ENCODE measurements at regions not wholly inside any gene's neighbourhood (a gene's known extent, or its start where the extent isn't known, plus 50 kb on each side); places are given as distances from the start of the nearest gene placed in this dataset.
"Not testable (repeated sequence)": the region's sequence is repeated elsewhere in the genome, so short reads cannot be mapped to it uniquely, and the experiment has no call there.

- H3K4me3 Mint-ChIP-seq: no peak overlapping the region
- no peaks in the 10 kb centered on the region for H3K9me3 ChIP-seq (ENCODE audit: control insufficient read depth, low read length, poor library complexity, severe bottlenecking)
- H3K4me1 Mint-ChIP-seq: no peaks in the 10 kb centered on the region
- ATAC-seq (no peak), DNase-seq (no peak)
- no peaks in the 10 kb centered on the region for H3K36me3 Mint-ChIP-seq (ENCODE audit: low read depth)
- no peaks in the 10 kb centered on the region for H3K27me3 Mint-ChIP-seq
- no peak overlapping the region for H3K27ac Mint-ChIP-seq
These were observed 165.2 kb upstream of the PLSCR5 start for GRCh38 chr3:146770301-146770700.

GRCh38 chr3:146757759-146758158 is 152.6 kb upstream of the PLSCR5 start:
- DNase-seq (no peak), ATAC-seq (no peak)
- H3K27me3 Mint-ChIP-seq: no peaks in the 10 kb centered on the region
- no peaks in the 10 kb centered on the region for H3K36me3 Mint-ChIP-seq (ENCODE audit: low read depth)
- no peaks in the 10 kb centered on the region for H3K9me3 ChIP-seq (ENCODE audit: control insufficient read depth, low read length, poor library complexity, severe bottlenecking)
- H3K4me3 Mint-ChIP-seq: no peak overlapping the region
- no peak overlapping the region for H3K27ac Mint-ChIP-seq
- H3K4me1 Mint-ChIP-seq: no peaks in the 10 kb centered on the region

DNA sequence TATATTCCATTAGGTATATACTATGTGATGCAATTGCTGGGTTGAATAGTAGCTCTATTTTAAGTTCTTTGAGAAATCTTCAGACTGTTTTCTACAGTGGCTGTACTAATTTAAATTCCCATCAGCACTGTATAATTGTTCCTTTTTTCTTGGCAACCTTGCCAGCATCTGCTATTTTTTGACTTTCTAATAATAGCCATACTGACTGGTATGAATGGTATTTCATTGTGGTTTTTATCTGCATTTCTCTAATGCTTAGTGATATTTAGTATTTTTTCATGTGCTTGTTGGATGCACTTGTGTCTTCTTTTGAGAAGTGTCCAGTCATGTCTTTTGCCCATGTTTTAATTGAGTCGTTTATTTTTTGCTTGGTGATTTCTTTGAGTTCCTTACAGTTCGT is 145.1 kb upstream of the PLSCR5 start:
- H3K4me1 Mint-ChIP-seq: no peaks in the 10 kb centered on the region
- no peaks in the 10 kb centered on the region for H3K9me3 ChIP-seq (ENCODE audit: control insufficient read depth, low read length, poor library complexity, severe bottlenecking)
- DNase-seq (no peak), ATAC-seq (no peak)
- H3K27me3 Mint-ChIP-seq: no peaks in the 10 kb centered on the region
- peaks cover 2% of the 10 kb centered on the region for H3K36me3 Mint-ChIP-seq (ENCODE audit: low read depth)
- no peak overlapping the region for H3K27ac Mint-ChIP-seq
- H3K4me3 Mint-ChIP-seq: no peak overlapping the region

GRCh38 chr3:146747928-146748327 is 142.8 kb upstream of the PLSCR5 start:
- no peaks in the 10 kb centered on the region for H3K9me3 ChIP-seq (ENCODE audit: control insufficient read depth, low read length, poor library complexity, severe bottlenecking)
- H3K4me1 Mint-ChIP-seq: no peaks in the 10 kb centered on the region
- peaks cover 2% of the 10 kb centered on the region for H3K36me3 Mint-ChIP-seq (ENCODE audit: low read depth)
- H3K27me3 Mint-ChIP-seq: no peaks in the 10 kb centered on the region
- ATAC-seq (no peak), DNase-seq (no peak)
- H3K4me3 Mint-ChIP-seq: no peak overlapping the region
- H3K27ac Mint-ChIP-seq: no peak overlapping the region

GRCh38 chr3:146747051-146747450 is 141.9 kb upstream of the PLSCR5 start:
- ATAC-seq (no peak), DNase-seq (no peak)
- Mint-ChIP-seq H3K4me1 (no peaks in the 10 kb centered on the region), H3K27me3 (no peaks in the 10 kb centered on the region), H3K36me3 (ENCODE audit: low read depth) (no peaks in the 10 kb centered on the region), H3K4me3 (no peak overlapping the region), H3K27ac (no peak overlapping the region)
- no peaks in the 10 kb centered on the region for H3K9me3 ChIP-seq (ENCODE audit: control insufficient read depth, low read length, poor library complexity, severe bottlenecking)

- H3K9me3 ChIP-seq (ENCODE audit: control insufficient read depth, low read length, poor library complexity, severe bottlenecking): no peaks in the 10 kb centered on the region
- DNase-seq (no peak), ATAC-seq (no peak)
- Mint-ChIP-seq H3K27ac (no peak overlapping the region), H3K36me3 (ENCODE audit: low read depth) (no peaks in the 10 kb centered on the region), H3K27me3 (no peaks in the 10 kb centered on the region), H3K4me3 (no peak overlapping the region), H3K4me1 (no peaks in the 10 kb centered on the region)
These were observed 141.0 kb upstream of the PLSCR5 start for GRCh38 chr3:146746190-146746589.

GRCh38 chr3:146739203-146739671 is 134.1 kb upstream of the PLSCR5 start:
- ATAC-seq (no peak), DNase-seq (no peak)
- Mint-ChIP-seq H3K4me3 (no peak overlapping the region), H3K27me3 (no peaks in the 10 kb centered on the region), H3K4me1 (no peaks in the 10 kb centered on the region), H3K36me3 (ENCODE audit: low read depth) (no peaks in the 10 kb centered on the region), H3K27ac (no peak overlapping the region)
- H3K9me3 ChIP-seq (ENCODE audit: control insufficient read depth, low read length, poor library complexity, severe bottlenecking): no peaks in the 10 kb centered on the region

- no peak for DNase-seq
These were observed 127.2 kb upstream of the PLSCR5 start for GRCh38 chr3:146732325-146732724.

GRCh38 chr3:146715170-146715569 is 110.0 kb upstream of the PLSCR5 start:
- Mint-ChIP-seq H3K36me3 (ENCODE audit: low read depth) (no peaks in the 10 kb centered on the region), H3K27ac (no peak overlapping the region), H3K27me3 (no peaks in the 10 kb centered on the region), H3K4me1 (no peaks in the 10 kb centered on the region), H3K4me3 (no peak overlapping the region)
- H3K9me3 ChIP-seq (ENCODE audit: control insufficient read depth, low read length, poor library complexity, severe bottlenecking): no peaks in the 10 kb centered on the region
- DNase-seq (no peak), ATAC-seq (no peak)

More at GRCh38 chr3:146732325-146732724, 127.2 kb upstream of the PLSCR5 start:
- no peak for ATAC-seq
- Mint-ChIP-seq H3K27ac (no peak overlapping the region), H3K36me3 (ENCODE audit: low read depth) (no peaks in the 10 kb centered on the region), H3K27me3 (no peaks in the 10 kb centered on the region), H3K4me1 (no peaks in the 10 kb centered on the region), H3K4me3 (no peak overlapping the region)
- no peaks in the 10 kb centered on the region for H3K9me3 ChIP-seq (ENCODE audit: control insufficient read depth, low read length, poor library complexity, severe bottlenecking)

DNA sequence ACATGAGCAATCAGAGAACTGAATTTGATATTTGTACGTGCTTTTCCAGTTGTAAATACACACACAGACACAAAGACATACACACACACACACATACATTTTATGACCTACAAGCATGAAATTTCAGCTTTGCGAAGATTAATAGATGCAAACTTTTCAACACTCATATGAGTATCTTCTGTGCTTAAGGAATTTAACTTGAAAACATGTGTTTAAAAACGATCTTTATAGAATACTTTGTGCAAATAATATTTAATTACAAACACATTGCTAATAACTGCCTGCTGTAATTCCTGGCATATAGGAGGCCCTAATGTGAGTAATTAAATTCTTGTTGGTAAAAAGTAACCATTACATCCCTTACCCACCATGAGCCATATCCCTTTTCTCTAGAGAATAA is 107.7 kb upstream of the PLSCR5 start:
- H3K4me1 Mint-ChIP-seq: no peaks in the 10 kb centered on the region

GRCh38 chr3:146709969-146710368 is 104.8 kb upstream of the PLSCR5 start:
- H3K9me3 ChIP-seq (ENCODE audit: control insufficient read depth, low read length, poor library complexity, severe bottlenecking): no peaks in the 10 kb centered on the region
- Mint-ChIP-seq H3K36me3 (ENCODE audit: low read depth) (no peaks in the 10 kb centered on the region), H3K4me1 (no peaks in the 10 kb centered on the region), H3K27ac (no peak overlapping the region), H3K27me3 (no peaks in the 10 kb centered on the region), H3K4me3 (no peak overlapping the region)
- ATAC-seq (no peak), DNase-seq (no peak)

More for the DNA sequence above, 107.7 kb upstream of the PLSCR5 start:
- H3K36me3 Mint-ChIP-seq (ENCODE audit: low read depth): no peaks in the 10 kb centered on the region
- H3K9me3 ChIP-seq (ENCODE audit: control insufficient read depth, low read length, poor library complexity, severe bottlenecking): no peaks in the 10 kb centered on the region
- H3K4me3 Mint-ChIP-seq: no peak overlapping the region
- no peak overlapping the region for H3K27ac Mint-ChIP-seq
- DNase-seq (no peak), ATAC-seq (no peak)
- no peaks in the 10 kb centered on the region for H3K27me3 Mint-ChIP-seq

DNA sequence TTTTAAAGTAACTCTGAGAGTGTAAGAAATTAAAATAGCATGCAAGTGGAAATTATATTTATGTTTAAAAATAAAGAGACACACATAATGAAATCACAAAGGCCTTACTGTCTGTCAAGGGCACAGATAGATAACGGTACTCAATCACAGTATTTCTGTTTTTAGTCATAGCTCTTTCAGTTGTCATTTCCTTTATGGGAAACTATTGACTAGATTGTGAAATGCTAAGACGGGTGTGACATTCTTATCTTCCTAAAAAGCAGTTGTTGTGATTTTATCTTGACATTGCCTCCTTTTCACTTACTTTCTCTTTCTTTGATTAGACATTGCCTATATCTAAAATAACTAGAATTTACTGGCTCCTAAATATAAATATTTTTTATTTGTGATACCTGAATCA is 100.1 kb upstream of the PLSCR5 start:
- Mint-ChIP-seq H3K27me3 (no peaks in the 10 kb centered on the region), H3K4me1 (no peaks in the 10 kb centered on the region), H3K4me3 (no peak overlapping the region), H3K27ac (no peak overlapping the region), H3K36me3 (ENCODE audit: low read depth) (no peaks in the 10 kb centered on the region)
- no peak for ATAC-seq
- no peak for DNase-seq
- H3K9me3 ChIP-seq (ENCODE audit: control insufficient read depth, low read length, poor library complexity, severe bottlenecking): no peaks in the 10 kb centered on the region

DNA sequence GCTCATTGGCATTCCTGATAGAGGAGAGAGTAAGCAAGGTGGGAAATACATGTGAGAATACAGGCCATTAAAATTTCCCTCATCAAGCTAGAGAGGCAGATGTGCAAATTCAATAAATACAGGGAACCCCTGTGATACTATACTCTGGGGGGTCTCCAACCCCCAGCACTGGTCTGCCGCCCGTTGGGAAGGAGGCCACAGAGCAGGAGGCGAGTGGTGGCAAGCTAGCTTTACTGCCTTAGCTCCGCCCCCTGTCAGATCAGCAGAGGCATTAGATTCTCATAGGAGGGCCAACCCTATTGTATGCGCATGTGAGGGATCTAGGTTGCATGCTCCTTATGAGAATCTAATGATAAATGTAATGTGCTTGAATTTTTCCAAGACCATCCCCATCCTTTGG is 97.1 kb upstream of the PLSCR5 start:
- no peaks in the 10 kb centered on the region for H3K4me1 Mint-ChIP-seq
- H3K27ac Mint-ChIP-seq: no peak overlapping the region
- H3K36me3 Mint-ChIP-seq (ENCODE audit: low read depth): no peaks in the 10 kb centered on the region
- H3K9me3 ChIP-seq (ENCODE audit: control insufficient read depth, low read length, poor library complexity, severe bottlenecking): no peaks in the 10 kb centered on the region
- DNase-seq: no peak
- ATAC-seq: no peak
- H3K4me3 Mint-ChIP-seq: no peak overlapping the region
- no peaks in the 10 kb centered on the region for H3K27me3 Mint-ChIP-seq

DNA sequence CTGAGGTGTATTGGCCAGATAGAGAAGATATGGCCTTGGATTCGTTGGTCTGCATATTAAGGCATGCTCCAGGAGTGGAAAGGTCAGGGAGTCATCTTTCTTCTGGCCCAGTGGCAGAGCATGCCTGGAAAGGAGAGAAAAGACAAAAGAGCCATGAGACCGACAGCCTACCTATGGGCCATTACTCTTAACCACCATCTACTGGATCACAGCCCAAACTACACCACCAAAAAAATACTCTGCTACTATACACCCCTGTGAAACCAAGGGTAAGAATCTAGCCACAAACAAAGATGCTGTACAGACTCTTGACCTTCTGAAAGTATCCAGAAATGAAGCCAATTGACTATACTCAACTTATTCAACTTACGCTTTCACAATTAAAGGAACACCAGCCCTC is 96.1 kb upstream of the PLSCR5 start:
- Mint-ChIP-seq H3K4me3 (no peak overlapping the region), H3K4me1 (no peaks in the 10 kb centered on the region), H3K27me3 (no peaks in the 10 kb centered on the region), H3K27ac (no peak overlapping the region), H3K36me3 (ENCODE audit: low read depth) (no peaks in the 10 kb centered on the region)
- no peak for DNase-seq
- no peaks in the 10 kb centered on the region for H3K9me3 ChIP-seq (ENCODE audit: control insufficient read depth, low read length, poor library complexity, severe bottlenecking)
- ATAC-seq: no peak

DNA sequence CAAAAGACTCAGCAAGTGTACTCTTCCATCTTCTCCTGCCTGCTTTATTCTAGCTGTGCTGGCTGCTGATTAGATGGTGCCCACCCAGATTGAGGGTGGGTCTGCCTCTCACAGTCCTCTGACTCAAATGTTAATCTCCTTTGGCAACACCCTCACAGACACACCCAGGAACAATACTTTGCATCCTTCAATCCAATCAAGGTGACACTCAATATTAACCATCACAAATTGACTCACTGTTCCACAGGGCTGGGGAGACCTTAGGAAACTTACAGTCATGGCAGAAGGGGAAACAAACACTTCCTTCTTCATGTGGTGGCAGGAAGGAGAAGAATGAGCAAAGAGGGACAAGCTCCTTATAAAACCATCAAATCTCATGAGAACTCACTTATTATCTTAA is 94.9 kb upstream of the PLSCR5 start:
- H3K36me3 Mint-ChIP-seq (ENCODE audit: low read depth); H3K27me3 Mint-ChIP-seq; ATAC-seq; DNase-seq; H3K4me3 Mint-ChIP-seq; H3K27ac Mint-ChIP-seq; H3K9me3 ChIP-seq (ENCODE audit: control insufficient read depth, low read length, poor library complexity, severe bottlenecking); H3K4me1 Mint-ChIP-seq: not testable (repeated sequence)
